Kasumi-1 (cell line): ENCODE measurements at regions not wholly inside any gene's neighbourhood (a gene's known extent, or its start where the extent isn't known, plus 50 kb on each side); places are given as distances from the start of the nearest gene placed in this dataset.

Source experiments
- DNase-seq, 2 experiments: peaks; one replicate each; lab custom pipeline; 2025; lab: John Stamatoyannopoulos, UW

DNA sequence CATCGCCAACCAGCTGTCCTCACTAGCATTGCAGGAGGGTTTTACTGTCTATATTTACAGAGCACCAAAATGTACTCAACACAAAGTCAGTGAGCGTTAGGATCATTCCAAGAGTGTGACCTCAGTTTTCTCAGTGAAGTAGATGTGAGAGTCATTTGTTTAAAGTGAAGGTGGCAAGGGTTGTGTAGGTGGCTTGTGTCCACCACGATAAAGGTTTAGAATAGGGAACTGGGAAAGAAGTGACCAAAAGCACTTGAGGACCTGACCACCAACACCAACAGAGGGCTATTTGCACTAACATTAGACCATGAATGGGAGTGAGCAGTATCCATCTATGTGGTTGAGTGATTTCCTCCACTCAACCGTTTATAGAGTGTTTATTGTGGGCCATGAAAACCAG is 152.5 kb upstream of the POU2AF2 start:
- no peak for DNase-seq

DNA sequence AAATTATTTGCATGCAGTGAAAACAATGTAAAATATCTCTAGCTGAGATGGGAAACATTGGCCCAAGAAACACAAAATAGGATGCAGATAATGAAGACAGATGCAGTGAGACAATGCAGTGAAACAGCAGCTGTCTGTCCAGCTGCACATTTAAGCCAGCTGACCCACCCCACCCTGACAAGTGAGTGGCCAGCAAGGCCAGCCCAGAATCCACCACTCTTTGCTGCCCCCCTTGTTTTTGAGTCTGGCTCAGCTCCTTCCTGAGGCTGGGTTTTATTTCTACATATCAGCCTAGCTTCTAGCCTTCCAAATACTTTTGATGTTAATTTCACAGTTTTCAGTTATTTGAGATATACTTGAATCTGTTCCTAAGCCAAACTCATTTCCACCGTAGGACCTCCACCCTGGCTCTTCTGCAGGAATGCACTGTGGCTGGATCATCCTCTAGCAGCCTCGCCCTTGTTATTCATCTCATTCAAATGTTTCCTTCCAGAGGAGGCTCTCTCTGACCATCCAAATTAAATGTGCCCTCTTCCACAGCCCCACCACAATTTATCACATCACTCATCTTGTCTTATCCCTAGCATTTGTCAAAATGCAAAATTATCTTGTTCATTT is 154.1 kb upstream of the POU2AF2 start:
- no peak for DNase-seq

DNA sequence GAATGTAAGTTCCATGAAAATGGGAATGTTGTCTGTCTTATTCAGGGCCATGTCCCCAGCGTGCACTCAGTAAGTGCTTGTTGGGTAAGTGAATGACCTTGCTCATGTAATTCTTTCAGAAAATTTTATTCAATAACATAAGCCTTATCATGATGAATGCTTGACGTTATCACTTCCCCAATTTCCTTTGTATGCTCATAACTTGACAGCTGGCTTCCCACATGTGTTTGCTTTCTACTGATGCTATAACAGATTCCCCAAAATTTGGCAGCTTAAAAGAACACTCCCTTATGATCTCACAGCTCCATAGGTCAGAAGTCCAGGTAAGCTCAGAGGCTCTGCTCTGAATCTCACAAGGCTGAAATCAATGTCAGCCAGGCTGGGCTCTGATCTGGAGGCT is 155.8 kb upstream of the POU2AF2 start:
- DNase-seq = no peak

DNA sequence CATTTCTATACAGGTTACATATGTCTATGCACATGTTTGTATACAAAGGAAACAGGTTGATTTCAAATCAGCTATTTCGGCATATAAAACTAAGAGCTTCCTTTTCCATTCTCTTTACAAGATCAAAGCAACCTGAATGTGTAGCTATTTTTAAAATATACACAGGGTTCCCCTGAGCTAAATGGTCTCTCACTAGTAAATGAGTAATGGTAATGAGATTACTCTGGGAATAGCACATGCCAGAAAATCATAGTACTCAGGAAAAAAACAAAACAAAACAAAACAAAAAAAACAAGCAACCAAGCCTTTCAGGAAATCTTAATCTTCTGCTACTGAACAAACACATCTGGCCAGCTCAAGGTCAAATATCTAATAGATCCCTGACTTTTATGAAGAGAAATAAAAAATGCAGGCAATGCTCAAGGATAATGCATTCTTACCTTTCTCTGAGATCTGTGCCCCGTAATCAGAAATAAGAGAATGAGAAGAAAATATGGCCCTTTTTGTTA is 156.6 kb upstream of the POU2AF2 start:
- no peak for DNase-seq

DNA sequence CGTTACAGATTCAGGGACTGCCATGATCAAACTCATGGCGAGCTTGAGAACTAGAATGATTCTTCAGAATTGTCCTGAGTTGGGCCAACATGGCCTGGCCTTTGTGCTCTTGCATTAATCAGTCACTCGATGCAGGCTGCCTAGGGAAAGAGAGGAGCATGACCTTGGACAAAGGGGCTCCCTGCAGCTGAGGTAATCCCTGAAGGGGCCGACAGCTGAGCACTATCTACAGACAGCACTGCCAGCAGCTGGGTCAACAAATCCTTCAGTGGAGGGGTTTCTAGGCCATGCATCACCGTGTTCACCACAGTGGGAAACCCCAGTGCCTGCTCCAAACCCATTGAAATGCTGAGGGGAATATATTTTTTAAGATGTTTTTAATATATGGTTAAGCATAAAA is 159.5 kb upstream of the POU2AF2 start:
- DNase-seq = no peak

DNA sequence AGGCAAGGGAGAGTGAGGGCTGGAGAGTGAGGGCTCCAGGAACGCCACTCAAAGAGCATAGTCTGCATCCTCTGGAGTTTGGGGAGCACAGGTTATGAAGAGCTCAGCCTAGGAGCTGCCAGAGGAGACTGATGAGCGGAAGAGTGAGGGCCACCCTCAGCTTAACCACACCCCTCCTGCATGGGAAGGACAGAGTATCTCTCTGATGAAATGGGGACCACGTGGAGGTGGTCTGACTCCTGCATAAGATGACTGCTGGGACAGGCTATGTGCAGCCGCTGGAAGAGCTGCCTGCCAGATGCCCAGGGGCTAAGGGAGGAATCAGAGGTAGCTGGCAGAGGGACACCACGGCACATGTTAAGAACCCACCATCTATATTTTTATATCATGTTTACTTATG is 162.9 kb upstream of the POU2AF2 start:
- DNase-seq = no peak

DNA sequence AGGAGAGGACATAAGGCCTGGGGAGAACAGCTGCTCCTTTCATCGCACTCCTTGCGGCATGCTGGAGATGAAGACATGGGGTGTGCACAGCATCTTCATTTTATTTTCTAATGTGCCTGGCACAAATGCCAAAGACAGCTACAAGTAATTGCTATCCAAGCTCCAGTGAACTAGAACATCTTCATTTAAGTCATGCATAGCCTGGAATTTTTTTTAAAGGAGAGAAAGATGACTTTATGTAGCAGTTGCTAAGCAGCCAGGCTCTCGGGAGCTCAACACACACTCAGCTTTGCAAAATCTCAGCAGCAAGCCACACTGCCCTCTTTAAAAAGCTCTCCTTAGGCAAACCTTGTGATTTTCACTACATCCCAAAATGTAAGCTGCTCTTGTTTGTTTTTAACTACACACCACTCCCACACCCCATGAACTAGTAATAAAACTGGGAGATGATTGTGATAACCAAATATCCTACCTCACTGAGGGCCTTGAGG is 164.5 kb upstream of the POU2AF2 start:
- no peak for DNase-seq

DNA sequence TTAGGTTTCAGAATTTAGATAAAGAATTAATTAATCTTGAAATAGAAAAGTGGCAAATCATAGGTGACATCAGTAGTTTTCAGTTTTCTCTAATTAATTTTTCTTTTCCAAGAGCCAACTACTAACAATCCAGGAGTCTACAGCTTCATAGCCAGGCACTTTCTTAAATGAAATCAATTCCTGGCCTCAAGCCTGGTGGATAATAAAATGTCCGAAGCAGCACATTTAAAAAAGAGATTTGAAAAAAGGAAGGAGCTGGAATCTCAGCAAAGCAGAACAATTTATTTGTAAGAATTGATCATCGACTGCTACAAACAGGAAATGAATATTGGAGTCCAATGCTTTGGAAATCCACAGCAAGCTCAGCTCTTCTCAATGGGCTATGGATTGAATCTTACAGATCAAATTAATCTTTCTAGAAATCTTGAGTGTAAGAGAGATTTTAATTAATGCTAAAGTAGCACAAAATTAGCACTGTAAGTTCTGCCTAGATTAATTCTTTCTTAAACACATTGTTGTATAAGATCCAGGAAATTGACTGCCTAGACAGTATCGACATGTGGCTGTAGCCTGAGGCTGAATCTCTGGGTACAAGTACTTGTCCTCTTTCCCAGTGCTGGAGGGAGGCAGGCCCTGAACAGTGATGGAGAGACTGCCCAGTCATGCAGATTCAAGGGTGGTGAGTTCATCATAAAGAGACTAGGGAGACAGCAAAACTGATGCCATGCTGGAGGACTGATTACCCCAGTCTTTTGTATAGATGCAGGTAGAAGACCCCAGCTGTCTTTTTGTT is 167.8 kb upstream of the POU2AF2 start:
- DNase-seq = no peak

DNA sequence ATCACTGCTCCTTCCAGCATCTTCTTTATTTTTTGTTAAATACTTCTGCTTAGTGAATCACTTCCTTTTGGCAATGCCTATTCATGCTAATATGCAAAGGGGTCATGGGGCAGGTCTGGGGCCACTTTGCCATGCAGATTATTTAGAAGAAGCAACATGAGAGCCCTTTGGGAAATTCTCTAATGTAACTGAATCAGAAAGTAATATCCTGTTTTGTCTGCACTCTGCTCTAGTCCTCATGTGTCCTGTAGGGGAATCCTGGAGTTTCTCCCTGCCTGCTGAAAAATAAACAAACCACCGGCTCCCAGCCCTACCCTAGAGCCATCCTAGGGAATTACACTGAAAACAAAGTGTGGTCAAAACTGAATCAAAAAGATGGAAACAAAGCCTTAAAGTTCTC is 176.5 kb upstream of the POU2AF2 start:
- DNase-seq = no peak

DNA sequence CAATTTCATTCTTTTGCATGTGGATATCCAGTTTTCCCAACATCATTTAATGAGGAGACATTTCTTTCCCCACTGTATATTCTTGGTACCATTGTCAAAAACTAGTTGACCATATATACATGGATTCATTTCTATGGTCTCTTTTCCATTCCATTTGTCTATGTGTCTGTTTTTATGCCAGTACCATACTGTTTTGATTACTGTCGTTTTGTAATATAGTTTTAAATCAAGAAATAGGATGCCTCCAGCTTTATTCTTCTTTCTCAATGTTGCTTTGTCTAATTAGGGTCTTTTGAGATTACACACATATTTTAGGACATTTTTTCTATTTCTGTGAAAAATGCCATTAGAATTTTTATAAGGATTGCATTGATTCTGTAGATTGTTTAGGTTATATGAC is 177.5 kb upstream of the POU2AF2 start:
- no peak for DNase-seq

DNA sequence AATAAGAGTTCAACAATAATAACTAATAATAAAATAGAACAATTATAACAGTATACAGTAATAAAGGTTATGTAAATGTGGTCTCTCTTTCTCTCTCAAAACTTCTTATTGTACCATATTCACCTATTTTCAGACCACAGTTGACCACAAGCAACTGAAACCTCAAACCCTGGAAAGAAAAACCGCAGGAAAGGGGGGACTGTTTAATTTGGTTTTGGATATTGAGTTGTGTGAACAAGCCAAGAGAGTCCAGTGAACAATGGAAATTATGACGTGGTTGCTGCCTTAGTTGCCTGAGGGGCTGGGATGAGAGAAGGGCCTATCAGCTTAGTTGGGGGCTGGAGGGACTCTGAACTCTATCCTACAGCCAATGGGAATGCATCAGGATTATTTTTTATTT is 178.7 kb upstream of the POU2AF2 start:
- DNase-seq = no peak

DNA sequence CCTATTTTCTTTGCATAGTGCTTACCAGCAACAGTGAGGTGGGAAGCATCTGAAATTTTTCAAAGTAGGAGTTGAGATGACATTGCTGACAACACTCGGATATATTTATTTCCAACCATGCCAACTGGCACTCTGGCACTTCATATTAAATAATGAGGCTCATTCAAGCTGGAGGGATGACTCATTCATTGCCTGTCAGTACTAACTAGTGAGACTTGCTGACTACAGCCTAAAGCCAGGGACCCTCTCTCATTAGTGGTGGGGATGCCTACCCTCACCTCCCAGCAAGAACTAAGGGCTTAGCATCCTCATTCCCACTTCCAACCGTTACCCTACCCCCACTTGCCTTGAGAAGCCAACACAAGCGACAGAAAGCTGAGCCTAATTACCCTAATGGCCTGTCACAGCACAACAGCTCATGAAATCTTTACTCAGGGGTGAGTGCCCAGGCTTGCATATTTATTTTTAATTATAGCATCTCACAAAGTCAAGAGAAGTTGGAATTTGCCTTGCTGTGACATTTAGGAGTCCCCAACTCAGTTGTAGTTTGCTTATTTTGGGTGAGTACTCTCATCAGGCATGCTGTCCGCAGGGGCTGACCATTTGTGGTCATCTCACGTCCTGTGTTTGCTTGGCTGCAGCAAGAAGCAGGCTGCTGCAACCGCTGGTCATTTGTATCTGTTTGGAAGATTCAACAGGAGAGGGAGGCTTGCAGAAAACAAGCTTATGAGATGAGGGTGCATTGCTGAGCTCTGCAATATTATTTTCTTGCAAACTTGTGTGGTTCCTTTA is 181.6 kb upstream of the POU2AF2 start:
- DNase-seq = no peak

DNA sequence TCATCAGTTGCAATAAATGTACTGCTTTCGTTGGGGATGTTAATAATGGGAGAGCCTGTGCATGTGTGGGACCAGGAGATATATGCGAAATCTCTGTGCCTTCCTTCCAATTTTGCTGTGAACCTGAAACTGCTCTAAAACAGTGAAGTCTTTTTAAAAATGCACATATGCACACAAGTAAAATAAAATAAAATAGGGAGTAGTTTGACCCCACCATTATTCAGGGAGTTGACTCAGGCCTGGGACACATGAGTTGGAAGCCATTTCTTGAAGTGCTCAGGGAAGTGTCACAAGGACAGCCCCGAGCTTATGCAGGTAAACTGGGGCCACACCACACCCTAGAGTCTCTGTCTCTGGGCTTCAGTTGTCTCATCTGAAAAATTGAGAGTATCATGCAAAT is 183.1 kb upstream of the POU2AF2 start:
- no peak for DNase-seq

DNA sequence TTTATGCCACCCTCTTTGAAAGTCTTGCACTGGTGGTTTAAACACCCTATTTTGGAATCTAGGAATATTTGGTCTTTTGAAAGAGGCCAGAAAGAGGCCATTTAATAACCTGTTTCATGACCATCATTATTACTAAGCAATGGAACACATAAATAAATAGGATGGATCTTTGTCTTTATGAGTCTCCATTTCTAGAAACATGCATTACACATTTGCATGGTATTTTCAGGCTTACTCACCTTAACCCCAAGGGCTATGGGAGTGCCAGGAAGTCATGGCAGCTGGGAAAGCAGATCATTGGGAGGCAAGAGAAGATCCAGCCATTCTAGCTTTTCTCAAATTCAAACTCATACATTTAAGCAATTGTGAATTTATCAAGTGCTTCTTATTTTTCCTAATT is 185.8 kb upstream of the POU2AF2 start:
- DNase-seq = no peak

DNA sequence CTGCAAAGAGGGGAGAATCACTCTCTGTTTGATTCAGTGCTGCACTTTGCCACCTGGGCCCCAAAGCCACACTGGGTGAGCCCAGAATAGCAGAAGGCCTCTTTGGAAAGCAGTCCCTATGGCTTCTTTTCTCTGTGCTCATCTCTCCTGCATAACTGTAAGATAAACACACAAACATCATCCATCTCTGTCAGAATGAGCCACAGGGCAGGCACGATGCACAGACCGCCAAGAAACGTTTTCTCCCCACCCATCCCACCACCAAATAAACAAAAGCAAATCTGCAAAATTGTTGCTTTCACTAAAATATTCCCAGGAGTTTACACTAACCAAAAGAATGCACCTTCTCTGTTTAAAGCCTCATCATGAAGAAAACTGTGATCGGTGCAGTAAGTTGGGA is 196.4 kb upstream of the POU2AF2 start:
- no peak for DNase-seq

DNA sequence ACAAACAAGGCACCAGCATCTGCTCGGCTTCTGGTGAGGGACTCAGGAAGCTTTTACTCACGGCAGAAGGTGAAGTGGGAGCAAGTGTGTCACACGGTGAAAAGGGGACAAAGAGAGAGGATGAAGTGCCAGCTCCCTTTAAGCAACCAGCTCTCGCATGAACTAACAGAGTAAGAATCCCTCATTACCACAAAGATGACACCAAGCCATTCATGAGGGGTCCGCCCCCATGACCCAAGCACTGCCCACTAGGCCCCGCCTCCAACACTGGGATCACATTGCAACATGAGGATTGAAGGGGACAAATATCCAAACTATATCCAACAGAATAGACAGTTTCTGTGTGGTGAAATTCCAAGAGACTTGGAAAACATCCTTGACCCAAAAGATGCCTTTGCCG is 198.2 kb upstream of the POU2AF2 start:
- DNase-seq = no peak

DNA sequence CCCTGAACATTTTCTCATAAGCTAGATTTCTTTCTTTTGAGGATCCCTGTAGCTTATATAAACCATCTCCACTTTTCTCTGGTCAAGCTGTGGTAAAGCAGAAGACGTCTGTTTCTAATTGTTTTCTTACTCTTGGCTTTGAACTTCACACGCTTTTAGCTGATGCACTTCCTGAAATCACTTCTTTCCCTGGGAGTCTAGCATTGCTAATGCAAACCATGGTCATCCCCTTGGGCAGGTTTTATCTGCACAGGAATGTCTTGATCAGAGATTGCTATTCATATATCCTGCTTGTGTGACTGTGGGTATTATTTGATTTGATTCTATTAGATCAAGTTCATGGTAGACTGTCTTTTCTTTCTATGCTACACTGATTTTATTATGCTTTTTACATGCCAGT is 199.2 kb upstream of the POU2AF2 start:
- no peak for DNase-seq

DNA sequence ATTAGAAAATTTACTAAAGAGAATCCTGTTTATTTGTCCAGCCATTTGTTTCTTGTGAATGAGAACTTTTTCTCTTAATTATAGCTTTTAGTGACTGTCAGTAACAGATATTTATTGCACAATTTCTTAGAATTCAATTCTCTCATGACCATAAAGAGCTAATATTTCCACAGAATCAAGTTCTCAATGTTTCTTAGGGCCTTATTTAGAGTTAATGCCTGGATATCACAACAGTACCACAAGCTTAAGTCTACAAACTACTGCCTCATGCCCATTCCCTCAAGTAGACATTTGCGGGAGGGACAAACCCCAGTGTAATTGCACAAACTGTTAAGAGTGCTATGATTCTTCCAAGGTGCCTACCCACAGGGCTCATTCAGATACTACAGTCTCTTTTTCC is 199.7 kb upstream of the POU2AF2 start:
- no peak for DNase-seq

DNA sequence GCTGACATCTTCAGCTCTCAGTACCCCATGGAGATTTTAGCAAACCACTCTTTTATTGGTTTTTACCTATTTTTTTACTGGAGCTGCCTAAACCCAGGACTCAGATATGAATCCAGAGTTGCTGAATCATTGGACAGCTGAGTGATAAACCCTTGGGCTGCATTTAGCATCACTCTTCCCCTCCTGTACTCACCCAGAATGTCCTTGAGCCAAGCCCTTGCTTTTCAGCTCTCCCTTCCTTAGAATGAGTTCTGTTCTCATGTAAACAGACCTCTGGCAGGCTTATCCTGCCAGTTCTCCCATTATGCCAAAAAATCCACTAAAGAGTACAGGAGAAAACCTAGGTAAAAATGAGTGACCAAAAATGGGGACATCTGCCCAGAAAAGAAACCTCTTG is 200.1 kb upstream of the POU2AF2 start:
- DNase-seq = no peak

DNA sequence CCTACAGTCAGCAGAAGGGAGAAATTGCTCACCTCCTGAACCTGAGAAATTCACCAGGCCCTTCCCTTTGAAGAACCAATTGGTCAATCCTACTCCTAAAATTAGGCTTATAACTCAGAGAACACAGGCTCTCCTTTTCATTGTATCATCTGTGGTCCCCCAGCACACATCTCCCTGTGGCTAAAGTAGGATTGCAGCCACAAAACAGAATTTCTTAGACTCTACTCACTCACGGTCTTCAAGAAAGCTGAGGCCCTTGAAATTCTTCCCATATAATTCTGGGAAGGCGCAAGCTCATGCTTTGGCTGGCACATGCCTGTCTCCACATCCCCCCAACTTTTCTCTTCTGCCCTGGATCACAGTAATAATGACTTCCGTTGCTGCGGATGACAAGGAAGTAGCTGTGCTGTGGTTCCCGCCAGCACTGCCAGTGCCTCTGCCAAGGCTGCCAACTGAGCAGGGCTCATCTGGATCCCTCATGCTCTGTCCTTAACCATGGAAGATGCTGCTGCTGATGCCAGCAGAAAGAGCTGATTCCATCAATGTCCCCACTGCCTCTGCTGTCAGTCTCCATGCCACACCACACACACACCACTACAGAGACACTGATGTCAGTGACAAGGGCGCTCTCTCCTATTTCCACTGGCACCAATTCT is 200.6 kb upstream of the POU2AF2 start:
- DNase-seq = no peak

DNA sequence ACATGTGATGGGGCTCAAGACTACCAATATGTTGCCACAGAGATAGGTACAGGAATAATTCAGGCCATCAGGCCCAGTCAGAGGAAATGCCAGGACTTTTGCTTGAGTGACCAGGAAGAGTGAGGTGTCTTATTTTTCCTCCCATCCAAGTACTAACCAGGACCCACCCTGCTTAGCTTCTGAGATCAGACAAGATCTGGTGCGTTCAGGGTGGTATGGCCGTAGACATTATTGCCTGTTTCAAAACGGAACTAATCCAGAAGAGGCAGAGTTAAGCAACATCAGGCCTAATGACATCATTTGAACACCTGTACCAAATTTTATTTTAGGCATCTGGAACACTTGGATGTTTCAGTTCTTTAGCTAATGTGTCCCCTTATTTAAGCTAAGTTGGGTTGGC is 205.5 kb upstream of the POU2AF2 start:
- DNase-seq = no peak

DNA sequence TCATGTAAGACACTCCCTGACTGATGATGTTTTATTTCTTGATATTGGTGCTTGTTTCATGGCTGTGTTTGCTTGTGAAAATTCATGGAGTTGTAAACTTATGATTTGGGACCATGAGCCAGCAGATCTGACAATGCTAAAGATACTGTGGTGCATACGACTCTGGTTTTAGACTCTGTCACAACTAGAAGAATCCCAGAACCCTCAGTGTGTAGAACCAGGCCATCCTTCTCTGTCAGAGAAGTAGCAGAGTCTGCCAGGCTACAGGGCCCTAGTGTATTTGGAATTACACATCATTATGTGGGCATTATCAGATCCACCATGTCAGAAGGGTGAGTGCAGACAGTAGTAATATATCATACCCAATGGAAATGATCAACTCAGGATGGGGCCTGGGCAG is 209.8 kb upstream of the POU2AF2 start:
- no peak for DNase-seq
